Vagina (tissue), 2 donors: ENCODE measurements at regions not wholly inside any gene's neighbourhood (a gene's known extent, or its start where the extent isn't known, plus 50 kb on each side); places are given as distances from the start of the nearest gene placed in this dataset.

ENCODE experiments used
- POLR2A ChIP-seq, 2 donors: fragments of 450-650 bp; IDR thresholded peaks; one replicate each; pipeline ENCODE4 v1.6.1; 2017; ENCODE audit warnings: antibody characterized with exemption in 2 of 2, mild to moderate bottlenecking in 2 of 2, moderate library complexity in 2 of 2
- POLR2AphosphoS5 ChIP-seq, 2 donors: sonication (generic); formaldehyde crosslinking; IDR thresholded peaks; one replicate each; pipeline ENCODE4 v1.9.0; 2017; ENCODE audit warnings: antibody characterized with exemption in 2 of 2, mild to moderate bottlenecking in 2 of 2, low read depth in 1 of 2; ENCODE audit not compliant: insufficient read depth in 1 of 2

DNA sequence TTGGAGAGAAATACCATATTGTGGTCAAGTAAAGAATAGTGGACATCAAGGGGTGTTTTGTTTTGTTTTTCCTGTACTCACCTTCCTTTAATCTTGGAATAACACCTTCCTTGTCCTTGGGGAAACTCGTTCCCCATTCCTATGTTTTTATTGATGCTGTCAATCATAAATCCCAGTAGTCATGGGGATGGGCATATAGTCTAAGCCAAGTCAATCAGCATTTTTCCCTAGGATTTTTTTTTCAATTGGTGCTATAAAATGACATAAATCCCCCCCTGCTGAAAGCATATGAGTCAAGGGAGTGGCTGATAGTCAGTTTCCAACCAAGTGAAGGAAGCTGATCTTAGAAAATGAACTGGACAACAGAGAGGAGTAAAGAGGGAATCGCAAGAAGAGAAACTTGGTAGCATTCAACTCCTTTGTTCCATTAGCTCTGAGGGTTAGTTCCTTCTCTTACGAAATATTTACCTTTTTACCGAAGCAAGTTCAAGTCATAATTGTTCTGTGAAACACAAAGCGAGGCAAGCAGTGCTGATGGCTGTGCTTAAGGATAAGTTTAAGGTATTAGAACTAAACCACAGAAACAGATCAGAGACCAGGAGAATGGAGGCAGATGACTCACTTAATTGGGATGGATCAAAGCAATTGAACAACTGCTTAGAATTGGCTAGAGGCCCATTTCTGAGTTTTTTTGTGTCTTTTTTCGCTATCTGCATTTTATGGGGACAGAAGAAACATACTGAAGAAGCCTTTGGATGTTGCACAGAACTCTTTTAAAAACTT, 218.6 kb downstream of the SEMA6A start:
- no peak for TF ChIP-seq POLR2A (IDR thresholded peaks at IDR 0.05)
- TF ChIP-seq POLR2AphosphoS5 (IDR thresholded peaks at IDR 0.05; ENCODE audit: insufficient read depth in 1 of 2, low read depth in 1 of 2), result no peak
